Endodermal cell (in vitro differentiated cells): ENCODE measurements at regions not wholly inside any gene's neighbourhood (a gene's known extent, or its start where the extent isn't known, plus 50 kb on each side); places are given as distances from the start of the nearest gene placed in this dataset.

Experiments
- DNase-seq: peaks from one replicate; pipeline ENCODE4 v3.0.0-alpha.2; 2017
- H3K27ac ChIP-seq: 2 replicates; pipeline ENCODE4 v1.5.1; 2013; ENCODE audit warnings: mild to moderate bottlenecking, low read depth, low read length, moderate library complexity
- H3K27me3 ChIP-seq: 2 replicates; pipeline ENCODE4 v1.6.1; 2013; ENCODE audit warnings: mild to moderate bottlenecking, low read length, moderate library complexity; ENCODE audit not compliant: insufficient read depth, control insufficient read depth, poor library complexity, severe bottlenecking
- H3K36me3 ChIP-seq: 2 replicates; pipeline ENCODE4 v1.7.0; 2013; ENCODE audit warnings: mild to moderate bottlenecking, low read length, moderate library complexity; ENCODE audit not compliant: control insufficient read depth, insufficient read depth
- H3K4me1 ChIP-seq: one replicate; pipeline ENCODE4 v1.7.0; 2013; ENCODE audit warnings: low read length; ENCODE audit not compliant: control insufficient read depth, insufficient read depth
- H3K4me3 ChIP-seq: 2 replicates; pipeline ENCODE4 v1.5.1; 2013; ENCODE audit warnings: mild to moderate bottlenecking, low read length, moderate library complexity
- H3K9ac ChIP-seq: 2 replicates; pipeline ENCODE4 v1.6.1; 2013; ENCODE audit warnings: mild to moderate bottlenecking, low read length, moderate library complexity; ENCODE audit not compliant: poor library complexity, severe bottlenecking; ENCODE audit errors: extremely low read depth
- H3K9me3 ChIP-seq: 2 replicates; pipeline ENCODE4 v1.6.1; 2013; ENCODE audit warnings: mild to moderate bottlenecking, low read length, moderate library complexity; ENCODE audit not compliant: control insufficient read depth
- H3K27ac Mint-ChIP-seq: 2 replicates; pipeline ENCODE4 v1.8.0; 2020; ENCODE audit warnings: mixed read lengths
- H3K27me3 Mint-ChIP-seq: 2 replicates; pipeline ENCODE4 v1.8.0; 2021; ENCODE audit warnings: mild to moderate bottlenecking, mixed read lengths; ENCODE audit not compliant: insufficient read depth
- H3K36me3 Mint-ChIP-seq: 2 replicates; pipeline ENCODE4 v1.8.0; 2020; ENCODE audit warnings: low read depth, mixed read lengths
- H3K4me1 Mint-ChIP-seq: 2 replicates; pipeline ENCODE4 v1.8.0; 2020; ENCODE audit warnings: mixed read lengths
- H3K4me3 Mint-ChIP-seq: 2 replicates; pipeline ENCODE4 v1.8.0; 2020; ENCODE audit warnings: mild to moderate bottlenecking, moderate library complexity, mixed read lengths
- H3K9me3 Mint-ChIP-seq: 2 replicates; pipeline ENCODE4 v1.8.0; 2020; ENCODE audit warnings: mild to moderate bottlenecking, mixed read lengths
- WGBS, 2 experiments: methylation state at CpG; one replicate each; pipeline versions ENCODE4 v1.1.5 to v1.1.7; 2013; ENCODE audit warnings: missing lambda C conversion rate in 2 of 2, mixed read lengths in 1 of 2; ENCODE audit not compliant: insufficient coverage in 1 of 2, insufficient read length in 1 of 2; 5-methylcytosine and 5-hydroxymethylcytosine counted together
- TF ChIP-seq, protein P1 (sequence below): fragments of 200-600 bp; sonication (generic); conservative IDR thresholded peaks from 2 replicates; pipeline ENCODE4 v1.5.0; 2021; ENCODE audit warnings: antibody characterized with exemption, mild to moderate bottlenecking

DNA sequence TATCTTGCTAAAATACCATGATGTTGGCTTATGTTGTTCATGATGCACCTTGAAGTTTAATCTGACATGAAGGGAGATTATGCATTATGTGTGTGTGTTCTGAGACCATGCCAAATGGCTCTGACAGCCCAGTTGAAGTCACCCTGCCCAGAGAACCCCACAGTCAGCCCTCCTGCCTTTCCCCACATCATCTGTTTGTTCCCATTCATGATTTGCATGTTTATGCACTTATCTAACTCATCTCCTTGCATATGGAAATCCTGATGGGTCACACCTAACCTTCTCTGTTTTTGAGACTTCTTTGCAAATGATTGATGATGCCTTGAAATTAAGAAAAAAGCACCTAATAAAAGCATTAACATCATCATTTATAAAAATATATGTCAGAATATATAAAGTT, 752.2 kb downstream of the GALR1 start:
- H3K27me3 ChIP-seq, result no peaks in the 10 kb centered on the region
- Mint-ChIP-seq H3K27ac (no peak overlapping the region), H3K36me3 (no peaks in the 10 kb centered on the region), H3K4me3 (no peak overlapping the region), H3K4me1 (peaks cover 23% of the 10 kb centered on the region), H3K27me3 (no peaks in the 10 kb centered on the region), H3K9me3 (peaks cover 11% of the 10 kb centered on the region)
- no peak for DNase-seq
- H3K9me3 ChIP-seq, result no peaks in the 10 kb centered on the region
- H3K4me3 ChIP-seq, result no peak overlapping the region
- no peaks in the 10 kb centered on the region for H3K4me1 ChIP-seq
- no peak overlapping the region for H3K27ac ChIP-seq
- TF ChIP-seq, protein P1, sequence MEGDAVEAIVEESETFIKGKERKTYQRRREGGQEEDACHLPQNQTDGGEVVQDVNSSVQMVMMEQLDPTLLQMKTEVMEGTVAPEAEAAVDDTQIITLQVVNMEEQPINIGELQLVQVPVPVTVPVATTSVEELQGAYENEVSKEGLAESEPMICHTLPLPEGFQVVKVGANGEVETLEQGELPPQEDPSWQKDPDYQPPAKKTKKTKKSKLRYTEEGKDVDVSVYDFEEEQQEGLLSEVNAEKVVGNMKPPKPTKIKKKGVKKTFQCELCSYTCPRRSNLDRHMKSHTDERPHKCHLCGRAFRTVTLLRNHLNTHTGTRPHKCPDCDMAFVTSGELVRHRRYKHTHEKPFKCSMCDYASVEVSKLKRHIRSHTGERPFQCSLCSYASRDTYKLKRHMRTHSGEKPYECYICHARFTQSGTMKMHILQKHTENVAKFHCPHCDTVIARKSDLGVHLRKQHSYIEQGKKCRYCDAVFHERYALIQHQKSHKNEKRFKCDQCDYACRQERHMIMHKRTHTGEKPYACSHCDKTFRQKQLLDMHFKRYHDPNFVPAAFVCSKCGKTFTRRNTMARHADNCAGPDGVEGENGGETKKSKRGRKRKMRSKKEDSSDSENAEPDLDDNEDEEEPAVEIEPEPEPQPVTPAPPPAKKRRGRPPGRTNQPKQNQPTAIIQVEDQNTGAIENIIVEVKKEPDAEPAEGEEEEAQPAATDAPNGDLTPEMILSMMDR, result no peak
- no peak overlapping the region for H3K9ac ChIP-seq
- H3K36me3 ChIP-seq, result no peaks in the 10 kb centered on the region

GRCh38 chr18:78006006-78006773, 756.5 kb downstream of the GALR1 start:
- H3K27me3 Mint-ChIP-seq, result no peaks in the 10 kb centered on the region
- Histone ChIP-seq H3K4me3 (no peak overlapping the region), H3K4me1 (no peaks in the 10 kb centered on the region), H3K9ac (no peak overlapping the region), H3K9me3 (peaks cover 6% of the 10 kb centered on the region), H3K27me3 (no peaks in the 10 kb centered on the region), H3K36me3 (no peaks in the 10 kb centered on the region), H3K27ac (no peak overlapping the region)
- no peaks in the 10 kb centered on the region for H3K36me3 Mint-ChIP-seq
- no peak overlapping the region for H3K27ac Mint-ChIP-seq
- 41 to 62% methylated on average over 5 to 8 of the region's 9 CpGs for WGBS, 2 experiments
- TF ChIP-seq, protein P1, result no peak
- H3K4me3 Mint-ChIP-seq, result peak overlapping the region; percentile 5
- peak; percentile 59 for DNase-seq
- peaks cover 27% of the 10 kb centered on the region for H3K4me1 Mint-ChIP-seq
- peaks cover 19% of the 10 kb centered on the region for H3K9me3 Mint-ChIP-seq

DNA sequence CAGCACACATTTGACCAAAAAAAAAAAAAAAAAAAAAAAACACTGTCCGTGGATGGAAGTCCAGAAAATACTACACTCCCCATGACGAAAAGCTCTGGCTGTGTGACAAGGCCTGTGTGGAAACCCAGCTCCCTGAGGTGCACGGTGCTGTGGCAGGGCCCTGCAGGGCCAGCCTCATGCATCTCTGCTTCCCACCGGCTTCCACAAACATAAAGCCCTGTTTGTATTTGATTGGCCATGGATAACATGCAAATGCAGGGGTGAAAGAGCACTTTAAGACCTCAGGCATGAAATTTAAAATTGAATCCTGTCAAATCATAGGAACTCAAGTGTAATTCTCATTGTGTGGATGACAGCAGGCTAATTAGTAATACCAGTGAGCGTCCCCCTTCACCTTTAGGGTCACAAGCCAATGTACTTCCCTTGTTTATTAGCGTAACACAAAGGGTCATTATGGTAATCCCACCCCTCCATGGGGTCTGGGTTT, 757.2 kb downstream of the GALR1 start:
- Histone ChIP-seq H3K9ac (no peak overlapping the region), H3K27ac (no peak overlapping the region), H3K4me1 (no peaks in the 10 kb centered on the region), H3K4me3 (no peak overlapping the region), H3K36me3 (no peaks in the 10 kb centered on the region), H3K27me3 (no peaks in the 10 kb centered on the region), H3K9me3 (peaks cover 6% of the 10 kb centered on the region)
- 23 to 30% methylated on average over 2 to 5 of the region's 6 CpGs for WGBS, 2 experiments
- peaks cover 27% of the 10 kb centered on the region for H3K4me1 Mint-ChIP-seq
- no peaks in the 10 kb centered on the region for H3K27me3 Mint-ChIP-seq
- H3K4me3 Mint-ChIP-seq, result peak overlapping the region; percentile 5
- DNase-seq, result peak; percentile 63
- TF ChIP-seq, protein P1, result no peak
- peaks cover 13% of the 10 kb centered on the region for H3K9me3 Mint-ChIP-seq
- H3K27ac Mint-ChIP-seq, result no peak overlapping the region
- no peaks in the 10 kb centered on the region for H3K36me3 Mint-ChIP-seq
